ENCODE measurements at regions not wholly inside any gene's neighbourhood (a gene's known extent, or its start where the extent isn't known, plus 50 kb on each side); places are given as distances from the start of the nearest gene placed in this dataset.

DNA sequence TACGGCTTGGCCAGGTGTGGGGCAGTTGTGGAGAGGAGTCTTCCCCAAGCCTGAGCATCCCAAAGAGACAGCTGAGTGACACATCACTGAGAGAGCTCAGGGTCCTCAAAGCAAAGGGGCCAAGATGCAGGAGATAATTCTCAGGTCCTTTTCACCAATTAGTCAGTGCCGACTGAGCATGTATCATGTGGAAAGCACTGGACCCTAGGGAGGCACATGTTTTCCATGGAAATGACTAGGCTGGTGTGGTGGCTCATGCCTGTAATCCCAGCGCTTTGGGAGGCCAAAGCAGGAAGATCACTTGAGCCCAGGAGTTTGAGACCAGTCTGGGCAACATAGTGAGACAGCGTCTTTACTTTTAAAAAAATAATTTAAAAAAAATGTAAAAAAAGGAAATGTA is 67.3 kb upstream of the PRPS1 start:
- ATAC-seq (ENCODE audit: insufficient read depth, low FRiP score) (no peak), DNase-seq (no peak)
- Histone ChIP-seq H3K36me3 (ENCODE audit: control insufficient read depth in 4 of 4, insufficient read depth in 4 of 4, low read length in 4 of 4) (peaks cover 0 to 6% (median 0%) of the 10 kb centered on the region in 4 donors), H3K9me3 (ENCODE audit: control insufficient read depth in 4 of 4, insufficient read depth in 3 of 4, low read length in 3 of 4) (no peaks in the 10 kb centered on the region), H3K9ac (ENCODE audit: insufficient read depth in 1 of 2, low read length in 2 of 2) (no peak overlapping the region), H3K4me3 (no peak overlapping the region), H3K4me1 (ENCODE audit: control insufficient read depth in 5 of 5, insufficient read depth in 5 of 5, low read length in 5 of 5) (no peaks in the 10 kb centered on the region), H3K27me3 (ENCODE audit: control insufficient read depth in 3 of 3, insufficient read depth in 3 of 3, low read length in 2 of 3) (peaks cover 0 to 28% (median 10%) of the 10 kb centered on the region in 3 donors), H3K27ac (ENCODE audit: low read depth in 1 of 2, low read length in 1 of 2) (no peak overlapping the region)
- no peak for TF ChIP-seq CTCF (IDR thresholded peaks at IDR 0.05; ENCODE audit: control extremely low read depth, extremely low read depth)
- 82 to 94% methylated on average over 4 of the region's 4 CpGs for WGBS, 2 donors

DNA sequence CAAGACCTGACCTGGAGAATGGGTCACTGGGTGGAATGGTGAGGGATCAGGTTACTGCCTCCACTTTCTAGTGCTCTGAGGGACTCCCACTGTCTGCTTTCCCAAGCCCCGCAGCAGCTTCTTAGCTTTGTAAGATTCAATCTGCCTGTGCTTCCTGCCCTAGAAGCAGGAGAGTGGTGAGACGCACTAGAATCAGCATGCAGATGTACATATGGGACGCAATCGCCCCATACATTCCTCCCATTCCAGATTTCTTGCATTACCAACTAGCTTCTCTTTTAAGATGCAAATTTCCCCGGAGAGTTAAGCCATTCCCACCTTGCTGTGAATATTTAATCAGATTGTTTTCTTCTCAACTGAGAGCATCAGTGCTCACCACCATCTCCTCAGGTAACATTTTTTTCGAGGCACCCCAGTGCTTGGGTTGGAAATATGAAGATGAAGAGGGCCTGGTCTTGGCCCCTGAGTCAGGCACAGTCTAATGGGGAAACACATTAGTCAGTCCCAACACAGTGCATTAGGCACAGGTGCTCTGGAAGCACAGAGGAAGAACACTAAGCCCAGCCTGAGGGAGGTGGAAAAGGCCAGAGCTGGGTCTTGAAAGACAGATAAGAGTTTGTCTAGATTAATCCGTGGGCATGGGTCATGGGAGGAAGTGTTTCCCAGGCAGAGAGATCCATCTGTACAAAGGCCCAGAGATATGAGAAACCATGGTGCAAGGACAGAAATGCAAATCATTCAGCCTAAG is 66.7 kb upstream of the PRPS1 start:
- no peak for TF ChIP-seq CTCF (IDR thresholded peaks at IDR 0.05; ENCODE audit: control extremely low read depth, extremely low read depth)
- H3K4me3 ChIP-seq: no peak overlapping the region
- no peak overlapping the region for H3K9ac ChIP-seq (ENCODE audit: insufficient read depth in 1 of 2, low read length in 2 of 2)
- no peak overlapping the region for H3K27ac ChIP-seq (ENCODE audit: low read depth in 1 of 2, low read length in 1 of 2)
- no peak for DNase-seq
- H3K4me1 ChIP-seq (ENCODE audit: control insufficient read depth in 5 of 5, insufficient read depth in 5 of 5, low read length in 5 of 5): no peaks in the 10 kb centered on the region
- 41 to 57% methylated on average over 7 of the region's 7 CpGs for WGBS, 2 donors
- H3K27me3 ChIP-seq (ENCODE audit: control insufficient read depth in 3 of 3, insufficient read depth in 3 of 3, low read length in 2 of 3): peaks cover 0 to 26% (median 12%) of the 10 kb centered on the region in 3 donors
- no peak for ATAC-seq (ENCODE audit: insufficient read depth, low FRiP score)
- H3K36me3 ChIP-seq (ENCODE audit: control insufficient read depth in 4 of 4, insufficient read depth in 4 of 4, low read length in 4 of 4): peaks cover 0 to 6% (median 0%) of the 10 kb centered on the region in 4 donors
- no peaks in the 10 kb centered on the region for H3K9me3 ChIP-seq (ENCODE audit: control insufficient read depth in 4 of 4, insufficient read depth in 3 of 4, low read length in 3 of 4)

DNA sequence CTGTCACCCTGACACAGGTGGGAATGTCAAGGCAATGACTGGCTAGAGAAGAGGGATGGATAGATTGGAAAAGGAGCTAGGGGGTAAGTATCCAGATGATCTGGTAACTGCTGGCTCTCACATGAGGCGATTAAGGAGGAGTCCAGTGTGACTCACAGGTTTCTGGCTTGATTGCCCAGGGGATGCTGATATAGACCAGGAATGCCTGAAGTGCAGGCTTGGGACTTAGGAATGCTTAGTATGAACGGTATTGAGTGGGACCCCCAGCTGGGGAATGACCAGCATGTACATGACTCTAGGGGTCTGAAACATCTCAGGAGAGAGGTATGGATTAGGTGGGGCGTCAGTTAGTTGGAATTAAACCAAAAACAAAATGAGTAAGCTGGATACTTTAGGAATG is 65.8 kb upstream of the PRPS1 start:
- TF ChIP-seq CTCF (IDR thresholded peaks at IDR 0.05; ENCODE audit: control extremely low read depth, extremely low read depth): no peak
- no peak overlapping the region for H3K27ac ChIP-seq (ENCODE audit: low read depth in 1 of 2, low read length in 1 of 2)
- H3K9ac ChIP-seq (ENCODE audit: insufficient read depth in 1 of 2, low read length in 2 of 2): no peak overlapping the region
- ATAC-seq (ENCODE audit: insufficient read depth, low FRiP score) (no peak), DNase-seq (no peak)
- peaks cover 0 to 6% (median 0%) of the 10 kb centered on the region in 4 donors for H3K36me3 ChIP-seq (ENCODE audit: control insufficient read depth in 4 of 4, insufficient read depth in 4 of 4, low read length in 4 of 4)
- peaks cover 0 to 24% (median 14%) of the 10 kb centered on the region in 3 donors for H3K27me3 ChIP-seq (ENCODE audit: control insufficient read depth in 3 of 3, insufficient read depth in 3 of 3, low read length in 2 of 3)
- H3K4me3 ChIP-seq: no peak overlapping the region
- 66 to 90% methylated on average over 3 of the region's 3 CpGs for WGBS, 2 donors
- no peaks in the 10 kb centered on the region for H3K9me3 ChIP-seq (ENCODE audit: control insufficient read depth in 4 of 4, insufficient read depth in 3 of 4, low read length in 3 of 4)
- no peaks in the 10 kb centered on the region for H3K4me1 ChIP-seq (ENCODE audit: control insufficient read depth in 5 of 5, insufficient read depth in 5 of 5, low read length in 5 of 5)
